Jurkat, Clone E6-1 (cell line): ENCODE measurements at regions not wholly inside any gene's neighbourhood (a gene's known extent, or its start where the extent isn't known, plus 50 kb on each side); places are given as distances from the start of the nearest gene placed in this dataset.
"Not testable (repeated sequence)": the region's sequence is repeated elsewhere in the genome, so short reads cannot be mapped to it uniquely, and the experiment has no call there.

Source experiments
- DNase-seq: peaks from one replicate; pipeline ENCODE4 v3.0.0-alpha.2; 2011; ENCODE audit warnings: low read depth, low spot score
- H3K4me3 ChIP-seq: 2 replicates; pipeline ENCODE4 v1.5.1; 2011; ENCODE audit warnings: mild to moderate bottlenecking, low read length, control low read depth, moderate library complexity

DNA sequence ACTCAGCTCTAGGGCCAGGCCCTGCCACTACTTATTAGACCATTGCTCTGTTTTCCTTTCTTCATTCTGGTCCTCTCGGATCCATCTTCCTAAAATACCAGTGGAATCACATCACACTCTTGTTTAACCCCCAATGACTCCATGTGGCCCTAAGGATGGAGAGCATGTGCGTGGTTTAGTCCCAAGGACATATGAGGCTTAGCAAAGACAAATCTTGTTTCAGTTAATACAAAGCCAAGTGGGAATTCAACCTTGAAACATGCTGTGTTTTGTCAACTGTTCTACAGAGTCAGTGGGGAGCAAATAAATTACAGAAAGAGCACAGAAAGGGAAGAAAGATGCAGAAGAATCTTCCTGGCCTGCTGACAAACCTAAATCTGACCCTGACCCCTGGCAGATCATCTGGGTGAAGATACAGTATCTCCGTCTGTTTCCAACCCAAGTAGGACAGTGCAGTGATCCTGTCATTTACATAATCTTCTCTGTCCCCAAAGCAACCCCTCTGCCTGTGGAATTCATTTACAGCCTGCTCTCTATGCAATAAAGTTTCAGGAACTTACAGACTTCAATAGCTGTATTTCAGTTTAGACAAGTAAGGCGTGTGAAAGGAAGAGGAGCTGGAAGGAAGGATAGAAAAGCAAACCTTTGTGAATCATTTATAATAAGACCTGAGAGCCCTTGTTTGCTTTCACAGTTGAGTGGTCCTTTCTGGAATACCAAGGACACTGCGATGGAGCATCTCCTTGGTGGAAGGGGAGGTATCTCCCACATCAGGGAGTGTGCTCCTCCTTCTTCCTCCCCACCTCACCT, 144.0 kb downstream of the THBS2 start:
- DNase-seq, result no peak
- no peak overlapping the region for H3K4me3 ChIP-seq

DNA sequence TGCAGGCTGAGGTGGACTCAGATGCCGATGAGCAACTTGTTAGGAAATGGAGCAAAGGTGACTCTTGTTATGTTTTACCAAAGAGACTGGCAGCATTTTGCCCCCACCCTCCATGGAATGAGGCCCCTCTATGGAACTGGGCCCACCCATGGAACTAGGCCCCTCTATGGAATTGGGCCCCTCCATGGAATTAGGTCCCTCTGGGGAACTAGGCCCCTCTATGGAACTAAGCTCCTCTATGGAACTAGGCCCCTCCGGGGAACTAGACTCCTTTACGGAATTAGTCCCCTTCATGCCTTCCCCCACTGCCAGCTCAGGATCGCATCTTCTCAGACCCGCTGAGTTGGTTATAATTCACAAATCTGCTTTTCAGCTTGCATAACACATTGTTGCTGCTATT, 144.9 kb downstream of the THBS2 start:
- H3K4me3 ChIP-seq, result no peak overlapping the region
- no peak for DNase-seq

DNA sequence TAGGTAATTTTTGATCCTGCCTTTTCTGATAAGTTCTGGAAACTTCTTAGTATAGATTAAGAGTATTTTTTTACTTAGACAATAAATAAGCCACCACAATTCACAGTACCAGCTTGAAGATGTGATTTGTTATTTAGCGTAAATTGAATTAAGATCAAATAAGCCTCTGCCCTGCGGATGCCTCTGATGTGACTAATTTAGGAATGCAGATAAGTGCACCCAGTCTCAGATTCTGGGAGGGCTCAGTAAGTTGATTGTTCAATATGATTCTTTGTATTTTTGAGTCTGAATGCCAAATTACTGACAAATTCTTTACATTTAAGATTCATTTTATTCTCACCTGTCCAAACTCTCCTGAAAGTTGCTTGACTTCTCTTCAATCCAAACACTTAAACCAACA, 147.5 kb downstream of the THBS2 start:
- DNase-seq, result no peak
- no peak overlapping the region for H3K4me3 ChIP-seq

DNA sequence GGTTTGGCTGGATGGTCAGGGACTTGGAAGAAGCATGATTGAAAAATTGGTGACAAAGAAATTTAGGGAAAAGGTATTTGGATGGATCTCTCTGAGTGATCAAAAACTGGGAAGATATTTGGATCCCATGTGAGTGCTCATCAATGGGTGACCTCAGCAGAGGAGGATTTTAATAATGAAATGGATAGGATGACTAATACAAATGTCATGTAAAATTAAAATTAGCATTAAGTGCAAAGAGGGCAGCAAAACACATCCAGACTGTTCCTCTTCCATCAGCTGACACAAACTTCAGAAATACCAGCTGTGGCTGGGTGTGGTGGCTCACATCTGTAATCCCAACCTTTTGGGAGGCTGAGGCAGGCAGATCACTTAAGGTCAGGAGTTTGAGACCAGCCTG, 151.7 kb downstream of the THBS2 start:
- no peak for DNase-seq

DNA sequence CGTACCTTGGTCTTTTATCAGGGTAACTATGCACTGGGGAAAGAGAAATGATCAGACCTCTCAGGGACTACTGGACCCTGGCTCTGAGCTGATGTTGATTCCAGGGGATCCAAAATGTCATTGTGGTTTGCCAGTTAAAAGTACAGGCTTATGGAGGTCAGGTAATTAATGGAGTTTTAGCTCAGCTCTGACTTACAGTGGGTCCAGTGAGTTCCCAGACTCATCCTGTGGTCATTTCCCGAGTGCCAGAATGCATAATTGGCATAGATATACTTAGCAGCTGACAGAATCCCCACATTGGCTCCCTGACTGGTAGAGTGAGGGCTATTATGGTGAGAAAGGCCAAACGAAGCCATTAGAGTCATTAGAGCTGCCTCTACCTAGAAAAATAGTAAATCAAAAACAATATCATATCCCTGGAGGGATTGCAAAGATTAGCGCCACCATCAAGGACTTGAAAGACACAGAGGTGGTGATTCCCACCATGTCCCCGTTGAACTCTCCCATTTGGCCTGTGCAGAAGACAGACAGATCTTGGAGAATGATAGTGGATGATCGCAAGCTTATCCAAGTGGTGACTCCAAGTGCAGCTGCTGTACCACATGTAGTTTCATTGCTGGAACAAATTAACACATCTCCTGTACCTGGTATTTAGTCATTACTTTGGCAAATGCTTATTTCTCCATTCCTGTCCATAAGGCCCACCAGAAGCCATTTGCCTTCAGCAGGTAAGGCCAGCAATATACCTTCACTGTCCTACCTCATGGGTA, 152.4 kb downstream of the THBS2 start:
- DNase-seq, result no peak
- H3K4me3 ChIP-seq, result no peak overlapping the region

More for the DNA sequence above, 151.7 kb downstream of the THBS2 start:
- no peak overlapping the region for H3K4me3 ChIP-seq

DNA sequence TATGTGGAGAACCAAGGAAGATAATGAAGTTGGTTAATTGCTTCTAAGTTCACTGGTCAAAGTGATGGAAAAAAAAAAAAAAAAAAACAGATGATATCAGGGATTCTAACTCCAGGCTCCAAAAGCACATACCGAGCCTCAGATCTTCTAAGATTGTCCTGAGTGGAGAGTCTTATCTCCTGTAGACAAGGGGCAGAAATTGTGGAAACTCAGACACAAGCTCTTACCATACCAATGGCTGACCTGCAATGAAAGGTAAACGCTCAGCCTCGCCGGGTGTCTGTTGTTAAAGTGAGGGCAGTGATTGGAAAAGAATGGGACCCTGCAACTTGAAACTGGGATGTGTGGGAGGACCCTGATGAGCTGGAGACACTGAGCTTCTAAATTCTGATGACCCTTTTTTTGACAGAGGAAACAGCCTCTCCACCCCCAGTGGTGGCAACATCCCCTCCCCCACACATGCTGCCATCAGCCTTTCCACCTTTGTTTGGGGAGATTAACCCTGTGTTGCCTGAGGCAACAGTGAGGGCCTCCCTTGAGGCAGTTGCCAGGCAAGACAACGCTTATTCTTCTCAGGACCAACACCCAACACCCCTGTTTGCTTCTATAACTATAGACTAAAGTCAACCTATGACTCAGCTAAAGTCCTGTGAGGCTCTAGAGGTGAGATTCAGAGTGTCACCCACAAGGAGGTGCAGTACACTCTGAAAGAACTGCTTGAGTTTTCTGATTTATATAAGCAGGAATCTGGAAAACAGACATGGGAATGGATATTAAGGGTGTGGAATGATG, 154.0 kb downstream of the THBS2 start:
- no peak for DNase-seq
- H3K4me3 ChIP-seq, result no peak overlapping the region

DNA sequence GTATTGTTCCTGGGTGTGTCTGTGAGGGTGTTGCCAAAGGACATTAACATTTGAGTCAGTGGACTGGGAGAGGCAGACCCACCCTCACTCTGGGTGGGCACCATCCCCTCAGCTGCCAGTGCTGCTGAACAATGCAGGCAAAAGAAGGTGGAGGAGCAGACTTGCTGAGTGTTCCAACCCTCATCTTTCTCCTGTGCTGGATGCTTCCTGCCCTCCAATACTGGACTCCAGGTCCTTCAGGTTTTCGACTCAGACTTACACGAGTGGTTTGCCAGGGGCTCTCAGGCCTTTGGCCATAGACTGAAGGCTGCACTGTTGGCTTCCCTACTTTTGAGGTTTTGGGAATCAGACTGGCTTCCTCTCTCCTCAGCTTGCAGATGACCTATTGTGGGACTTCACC, 155.0 kb downstream of the THBS2 start:
- not testable (repeated sequence) for DNase-seq, H3K4me3 ChIP-seq

DNA sequence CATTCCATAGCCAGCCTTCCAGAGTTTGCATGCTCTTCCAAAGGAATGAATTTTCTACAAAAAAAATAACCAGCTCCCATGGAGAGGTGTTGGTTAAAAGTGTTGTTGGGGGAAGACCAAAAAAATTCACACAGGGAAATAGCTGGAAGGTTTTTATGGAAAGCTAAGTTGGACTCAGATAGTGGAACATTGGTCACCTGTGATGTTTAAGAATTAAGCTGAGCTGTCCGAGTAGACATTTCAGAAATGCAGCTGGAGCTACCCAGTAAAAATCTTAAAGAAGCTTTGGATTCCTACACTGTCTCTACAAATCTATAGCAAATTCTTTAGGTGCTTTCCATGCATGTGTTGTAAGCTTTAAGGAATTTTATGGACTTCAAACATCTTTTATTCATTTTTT, 155.5 kb downstream of the THBS2 start:
- no peak for DNase-seq
- no peak overlapping the region for H3K4me3 ChIP-seq

DNA sequence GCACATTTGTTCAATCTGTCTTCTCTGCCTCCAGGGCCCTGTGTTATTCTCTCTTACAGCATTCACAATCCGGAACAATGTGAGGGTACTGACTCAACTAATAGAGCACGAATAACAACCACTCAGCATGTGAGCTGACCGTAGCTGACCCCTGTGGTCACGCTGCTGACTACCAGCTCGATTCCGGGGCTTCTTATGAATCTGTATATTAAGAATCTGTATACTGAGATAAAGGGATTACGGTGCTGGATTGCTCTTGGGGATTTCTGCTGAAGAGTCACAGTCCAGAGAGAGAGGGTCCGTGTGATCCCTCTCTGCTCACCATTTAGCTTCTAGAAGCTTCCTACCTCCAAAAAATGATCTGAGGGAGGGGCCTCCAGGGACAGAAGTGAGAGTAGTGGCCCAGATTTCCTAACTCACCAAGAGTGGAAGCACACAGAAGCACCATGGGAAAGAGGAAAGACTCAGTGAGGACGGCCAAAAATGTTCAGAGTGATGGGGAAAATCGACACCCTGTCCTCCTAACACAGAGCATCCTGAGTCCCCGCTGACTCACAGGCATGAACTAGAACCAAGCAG, 156.2 kb downstream of the THBS2 start:
- no peak overlapping the region for H3K4me3 ChIP-seq
- DNase-seq, result no peak

DNA sequence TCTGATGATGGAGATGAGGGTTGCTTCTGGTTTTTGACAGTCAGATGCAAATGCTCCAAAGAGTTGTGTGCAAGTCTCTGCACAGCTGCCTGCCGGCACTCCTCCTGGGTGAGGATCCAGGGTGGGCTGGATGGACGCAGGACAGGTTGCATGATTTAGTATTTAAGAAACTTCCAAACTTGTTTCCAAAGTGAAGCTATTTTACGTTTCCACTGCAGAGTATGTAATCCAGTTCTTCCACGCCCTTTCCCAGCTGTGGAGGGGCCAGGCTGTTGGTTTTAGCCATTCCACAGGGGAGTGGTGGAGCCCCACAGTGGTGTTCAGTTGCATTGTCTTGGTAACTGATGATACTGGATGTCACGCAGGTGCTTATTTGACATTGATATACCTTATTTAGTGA, 157.3 kb downstream of the THBS2 start:
- no peak for DNase-seq

DNA sequence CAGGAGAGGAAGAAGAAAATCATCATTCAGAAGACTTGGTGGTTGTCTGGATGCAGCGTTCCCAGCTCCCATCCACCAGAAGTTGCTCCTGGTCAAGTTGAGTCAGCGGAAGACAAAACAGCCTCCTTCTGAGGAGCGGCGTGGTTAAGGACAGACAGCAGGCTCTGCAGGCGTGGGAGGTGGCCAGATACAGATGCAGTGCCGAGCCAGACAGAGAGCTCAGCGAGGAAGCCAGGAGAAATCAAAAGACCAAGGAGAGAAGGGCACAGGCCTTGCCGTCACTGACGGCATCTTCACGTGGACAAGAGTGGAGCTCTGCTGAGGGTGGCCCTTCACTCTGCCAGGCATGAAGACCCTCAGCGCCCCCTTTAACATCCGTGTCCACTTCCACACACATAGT, 158.5 kb downstream of the THBS2 start:
- no peak for DNase-seq
- H3K4me3 ChIP-seq, result no peak overlapping the region

More for the DNA sequence above, 157.3 kb downstream of the THBS2 start:
- no peak overlapping the region for H3K4me3 ChIP-seq

DNA sequence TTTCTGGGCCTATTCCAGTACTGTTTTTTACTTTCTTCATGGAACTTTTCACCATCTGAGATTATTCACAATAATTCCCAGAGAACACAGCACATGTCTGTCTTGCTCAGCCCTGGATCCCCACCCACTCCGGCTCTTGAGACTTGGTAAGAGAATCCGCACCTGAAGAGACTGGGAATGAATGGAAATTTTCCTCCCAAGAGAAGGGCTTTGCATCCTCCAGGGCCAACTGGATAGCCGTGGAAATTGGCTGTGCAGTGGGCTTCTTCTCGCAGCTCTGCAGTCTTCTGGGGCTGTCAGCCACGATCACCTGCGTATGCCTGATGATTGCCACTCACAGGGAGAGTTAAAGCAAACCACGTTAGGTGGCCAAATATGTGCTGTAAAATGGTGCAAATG, 159.1 kb downstream of the THBS2 start:
- H3K4me3 ChIP-seq, result no peak overlapping the region
- no peak for DNase-seq

DNA sequence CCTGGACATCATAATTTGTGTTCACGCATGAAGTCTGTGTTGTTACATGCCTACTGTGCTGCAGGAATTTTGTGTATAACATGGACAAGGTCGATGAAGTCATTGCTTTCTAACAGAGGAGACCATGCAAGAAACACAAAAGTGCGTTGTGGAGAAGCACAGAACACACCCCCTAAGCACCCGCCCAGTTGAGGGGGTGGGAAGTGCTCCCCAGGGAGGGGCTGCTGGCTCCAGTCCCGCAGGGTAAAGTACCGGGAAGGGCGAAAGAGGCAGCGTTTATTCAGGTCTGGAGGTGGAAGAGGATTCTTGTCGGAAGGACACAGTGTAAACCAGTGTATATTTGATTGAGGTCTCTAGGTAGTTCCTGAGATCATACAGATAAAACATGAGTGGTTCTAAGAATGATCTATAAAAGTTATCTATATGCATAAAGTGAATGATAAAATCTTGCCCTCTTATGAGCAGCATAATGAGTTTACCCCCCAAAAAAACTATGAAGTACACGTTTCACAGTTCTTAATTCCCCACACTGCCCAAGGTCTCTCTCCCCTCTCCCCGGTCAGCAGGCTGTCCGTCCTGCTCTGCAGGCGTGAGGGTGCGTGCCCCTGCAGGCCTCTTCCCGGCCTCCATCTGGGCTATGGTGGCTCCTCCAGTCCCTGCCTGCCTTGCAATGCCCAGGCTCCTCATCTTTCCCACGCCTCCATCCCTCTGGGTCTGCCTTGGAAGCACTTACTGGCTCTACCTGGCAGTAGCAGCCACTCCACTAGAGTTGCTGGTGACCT, 159.7 kb downstream of the THBS2 start:
- no peak for DNase-seq
- H3K4me3 ChIP-seq, result no peak overlapping the region

DNA sequence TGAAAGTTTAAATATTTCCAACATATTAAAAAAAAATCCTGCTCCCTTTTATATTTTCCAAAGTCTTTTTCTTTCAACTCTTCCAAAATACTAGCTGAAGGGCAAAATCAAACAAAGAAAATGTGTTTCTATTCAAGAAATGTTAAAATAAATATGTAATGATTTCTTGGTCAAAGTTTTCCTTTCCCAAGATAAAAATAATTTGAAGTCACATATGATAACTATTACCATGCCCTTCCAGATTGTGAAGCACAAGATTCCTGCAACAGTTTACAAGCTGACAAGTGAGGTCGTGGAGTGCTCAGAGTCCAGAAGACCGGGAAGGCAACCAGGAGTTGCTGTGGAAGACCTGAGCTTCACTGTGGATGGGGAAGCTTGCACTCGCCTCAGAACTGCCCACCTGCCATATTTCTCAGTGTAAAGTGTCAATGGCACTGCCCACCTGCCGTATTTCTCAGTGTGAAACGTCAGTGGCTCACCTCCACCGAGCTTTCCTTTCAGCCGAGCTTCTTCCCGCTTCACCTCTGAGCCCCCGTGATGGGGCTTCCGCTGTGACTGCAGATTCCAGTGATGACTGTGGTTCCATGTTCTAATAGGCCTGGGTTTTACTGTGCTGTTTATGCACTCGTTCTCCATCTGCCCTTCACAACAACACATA, 160.5 kb downstream of the THBS2 start:
- no peak for DNase-seq
- H3K4me3 ChIP-seq, result no peak overlapping the region

DNA sequence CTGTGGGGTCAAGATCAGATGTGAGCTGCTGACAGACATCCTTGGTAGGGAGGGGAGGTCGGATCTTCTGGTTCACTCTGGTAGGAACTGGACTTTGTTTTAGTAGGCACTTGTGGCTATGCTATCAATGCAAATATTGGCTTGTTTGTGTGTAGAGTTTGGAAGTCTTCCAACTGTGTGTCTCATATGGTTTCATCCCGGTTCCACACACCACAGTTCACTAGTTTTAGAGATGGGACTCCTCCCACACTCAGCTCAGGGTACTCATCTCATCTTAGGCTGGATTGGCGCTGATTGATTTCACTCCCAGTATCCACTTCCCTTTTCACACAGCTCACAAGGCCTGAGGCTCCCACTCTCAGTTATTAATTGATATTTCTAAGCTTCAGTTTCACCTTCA, 161.3 kb downstream of the THBS2 start:
- no peak overlapping the region for H3K4me3 ChIP-seq
- DNase-seq, result no peak

DNA sequence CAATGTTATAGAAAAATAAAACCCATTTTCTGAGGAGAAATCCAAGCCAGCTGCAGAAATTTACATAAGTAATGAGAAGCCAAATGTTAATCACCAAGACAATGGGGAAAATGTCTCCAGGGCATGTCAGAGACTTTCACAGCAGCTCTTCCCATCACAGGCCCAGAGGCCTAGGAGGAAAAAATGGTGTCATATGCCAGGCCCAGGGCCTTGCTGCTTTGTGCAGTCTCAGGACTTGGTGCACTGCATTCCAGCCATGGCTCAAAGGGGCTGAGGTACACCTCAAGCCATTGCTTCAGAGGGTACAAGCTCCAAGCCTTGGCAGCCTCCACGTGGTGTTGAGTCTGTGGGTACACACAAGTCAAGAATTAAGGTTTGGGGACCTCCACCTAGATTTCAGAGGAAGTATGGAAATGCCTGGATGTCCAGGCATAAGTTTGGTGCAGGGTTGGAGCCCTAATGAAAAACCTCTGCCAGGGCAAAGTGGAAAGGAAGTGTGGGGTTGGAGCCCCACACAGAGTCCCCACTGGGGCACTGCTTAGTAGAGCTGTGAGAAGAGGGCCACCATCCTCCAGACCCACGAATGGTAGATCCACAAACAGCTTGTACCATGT, 163.0 kb downstream of the THBS2 start:
- not testable (repeated sequence) for DNase-seq, H3K4me3 ChIP-seq

DNA sequence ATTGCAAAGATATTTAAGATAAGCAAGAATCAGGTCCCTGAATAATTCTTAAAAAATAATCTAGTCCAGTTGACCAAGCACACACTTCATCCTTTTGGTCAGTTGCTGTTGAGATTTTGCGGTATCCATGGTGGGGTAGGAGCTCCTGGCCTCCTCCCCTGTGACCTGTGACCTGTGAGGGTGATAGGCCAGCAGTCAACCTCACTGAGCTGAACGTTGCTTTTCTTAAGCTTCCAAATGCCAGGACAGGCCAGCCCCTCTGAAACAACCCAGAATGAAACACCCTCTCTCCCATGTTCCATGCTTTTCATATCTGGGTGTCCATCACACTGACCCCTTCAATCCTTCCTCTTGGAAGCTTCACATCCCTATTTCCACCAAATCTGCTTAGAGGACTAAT, 164.9 kb downstream of the THBS2 start:
- no peak overlapping the region for H3K4me3 ChIP-seq

More for the DNA sequence above, 164.9 kb downstream of the THBS2 start:
- DNase-seq, result no peak
